ENCODE measurements at regions not wholly inside any gene's neighbourhood (a gene's known extent, or its start where the extent isn't known, plus 50 kb on each side); places are given as distances from the start of the nearest gene placed in this dataset.
"Not testable (repeated sequence)": the region's sequence is repeated elsewhere in the genome, so short reads cannot be mapped to it uniquely, and the experiment has no call there.

- peaks cover 3% of the 10 kb centered on the region for H3K9me3 ChIP-seq (ENCODE audit: severe bottlenecking)
- no peaks in the 10 kb centered on the region for H3K36me3 ChIP-seq
- H3K4me3 ChIP-seq (ENCODE audit: low read depth, low read length) = no peak overlapping the region
- peaks cover 36% of the 10 kb centered on the region for H3K27me3 ChIP-seq (ENCODE audit: insufficient read depth, low read depth, severe bottlenecking)
- TF ChIP-seq CTCF (IDR thresholded peaks at IDR 0.05; ENCODE audit: low read depth, low read length) = no peak
- no peak for DNase-seq
- no peak overlapping the region for H3K27ac ChIP-seq
Observed at GRCh38 chrX:131649741-131650140, 105.9 kb downstream of the OR13H1 start.

GRCh38 chrX:131650637-131651410 is 107.0 kb downstream of the OR13H1 start:
- H3K27me3 ChIP-seq (ENCODE audit: insufficient read depth, low read depth, severe bottlenecking) = peaks cover 40% of the 10 kb centered on the region
- no peaks in the 10 kb centered on the region for H3K36me3 ChIP-seq
- H3K27ac ChIP-seq = no peak overlapping the region
- no peak overlapping the region for H3K4me3 ChIP-seq (ENCODE audit: low read depth, low read length)
- peaks cover 3% of the 10 kb centered on the region for H3K9me3 ChIP-seq (ENCODE audit: severe bottlenecking)
- no peak for DNase-seq
- no peak for TF ChIP-seq CTCF (IDR thresholded peaks at IDR 0.05; ENCODE audit: low read depth, low read length)

GRCh38 chrX:131663726-131664125 is 119.9 kb downstream of the OR13H1 start:
- not testable (repeated sequence) for H3K9me3 ChIP-seq (ENCODE audit: severe bottlenecking); DNase-seq

GRCh38 chrX:131671735-131672134 is 127.9 kb downstream of the OR13H1 start:
- TF ChIP-seq CTCF (IDR thresholded peaks at IDR 0.05; ENCODE audit: low read depth, low read length) = no peak
- Histone ChIP-seq H3K36me3 (no peaks in the 10 kb centered on the region), H3K4me3 (ENCODE audit: low read depth, low read length) (no peak overlapping the region), H3K27me3 (ENCODE audit: insufficient read depth, low read depth, severe bottlenecking) (peaks cover 2% of the 10 kb centered on the region), H3K9me3 (ENCODE audit: severe bottlenecking) (no peaks in the 10 kb centered on the region), H3K27ac (no peak overlapping the region)
- DNase-seq = no peak

More at GRCh38 chrX:131663726-131664125, 119.9 kb downstream of the OR13H1 start:
- H3K36me3 ChIP-seq; H3K4me3 ChIP-seq (ENCODE audit: low read depth, low read length); H3K27ac ChIP-seq: not testable (repeated sequence)
- peaks cover 29% of the 10 kb centered on the region for H3K27me3 ChIP-seq (ENCODE audit: insufficient read depth, low read depth, severe bottlenecking)

- TF ChIP-seq CTCF (IDR thresholded peaks at IDR 0.05; ENCODE audit: low read depth, low read length) = peak; percentile 84
- peak; percentile 16 for DNase-seq
- peaks cover 4% of the 10 kb centered on the region for H3K27me3 ChIP-seq (ENCODE audit: insufficient read depth, low read depth, severe bottlenecking)
Observed at GRCh38 chrX:131675596-131676194, 131.8 kb downstream of the OR13H1 start.

GRCh38 chrX:131677655-131678628 is 134.1 kb downstream of the OR13H1 start:
- peak; percentile 60 for DNase-seq
- Histone ChIP-seq H3K36me3 (no peaks in the 10 kb centered on the region), H3K4me3 (ENCODE audit: low read depth, low read length) (no peak overlapping the region), H3K27me3 (ENCODE audit: insufficient read depth, low read depth, severe bottlenecking) (peaks cover 4% of the 10 kb centered on the region), H3K9me3 (ENCODE audit: severe bottlenecking) (no peaks in the 10 kb centered on the region), H3K27ac (no peak overlapping the region)
- TF ChIP-seq CTCF (IDR thresholded peaks at IDR 0.05; ENCODE audit: low read depth, low read length) = peak; percentile 85

More at GRCh38 chrX:131675596-131676194, 131.8 kb downstream of the OR13H1 start:
- Histone ChIP-seq H3K4me3 (ENCODE audit: low read depth, low read length) (no peak overlapping the region), H3K36me3 (no peaks in the 10 kb centered on the region), H3K9me3 (ENCODE audit: severe bottlenecking) (no peaks in the 10 kb centered on the region), H3K27ac (no peak overlapping the region)

- not testable (repeated sequence) for DNase-seq; H3K27ac ChIP-seq; H3K4me3 ChIP-seq (ENCODE audit: low read depth, low read length); H3K9me3 ChIP-seq (ENCODE audit: severe bottlenecking); H3K27me3 ChIP-seq (ENCODE audit: insufficient read depth, low read depth, severe bottlenecking); H3K36me3 ChIP-seq
Observed at GRCh38 chrX:131682735-131683134, 138.9 kb downstream of the OR13H1 start.

Data from WERI-Rb-1 (cell line).